ENCODE measurements at regions not wholly inside any gene's neighbourhood (a gene's known extent, or its start where the extent isn't known, plus 50 kb on each side); places are given as distances from the start of the nearest gene placed in this dataset.

DNA sequence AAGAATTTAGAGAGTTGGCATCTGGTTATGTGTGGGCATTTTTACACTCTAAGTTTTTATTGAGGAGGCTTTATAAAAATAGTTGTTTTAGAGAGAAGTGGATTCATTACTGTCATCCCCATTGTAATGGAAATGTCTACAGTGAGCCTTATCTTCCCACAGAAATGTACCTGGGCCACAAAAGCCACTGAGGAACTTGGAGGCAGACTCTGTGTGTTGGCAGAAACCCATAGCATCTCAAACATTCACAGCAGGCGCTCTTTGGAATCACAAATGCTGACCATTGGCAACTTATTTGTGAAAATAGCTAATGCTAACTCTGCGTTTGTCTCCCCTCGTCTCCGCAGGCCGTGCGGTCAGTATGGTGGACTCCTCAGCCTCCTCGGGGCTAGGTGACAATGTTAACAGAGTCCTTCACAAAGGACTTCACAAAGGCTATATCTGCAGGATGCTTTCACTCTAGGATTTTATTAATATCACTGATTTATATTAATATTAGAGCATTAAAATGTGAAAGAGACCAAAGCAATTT is 689.1 kb upstream of the POU3F3 start:
- no peak overlapping the region for H3K4me2 ChIP-seq (ENCODE audit: low read length)
- no peaks in the 10 kb centered on the region for H3K36me3 ChIP-seq (ENCODE audit: control insufficient read depth, insufficient read depth, low read length)
- no peaks in the 10 kb centered on the region for H3K4me1 ChIP-seq
- no peak overlapping the region for H3K27ac ChIP-seq
- H3K9ac ChIP-seq: no peak overlapping the region
- TF ChIP-seq, protein P1, sequence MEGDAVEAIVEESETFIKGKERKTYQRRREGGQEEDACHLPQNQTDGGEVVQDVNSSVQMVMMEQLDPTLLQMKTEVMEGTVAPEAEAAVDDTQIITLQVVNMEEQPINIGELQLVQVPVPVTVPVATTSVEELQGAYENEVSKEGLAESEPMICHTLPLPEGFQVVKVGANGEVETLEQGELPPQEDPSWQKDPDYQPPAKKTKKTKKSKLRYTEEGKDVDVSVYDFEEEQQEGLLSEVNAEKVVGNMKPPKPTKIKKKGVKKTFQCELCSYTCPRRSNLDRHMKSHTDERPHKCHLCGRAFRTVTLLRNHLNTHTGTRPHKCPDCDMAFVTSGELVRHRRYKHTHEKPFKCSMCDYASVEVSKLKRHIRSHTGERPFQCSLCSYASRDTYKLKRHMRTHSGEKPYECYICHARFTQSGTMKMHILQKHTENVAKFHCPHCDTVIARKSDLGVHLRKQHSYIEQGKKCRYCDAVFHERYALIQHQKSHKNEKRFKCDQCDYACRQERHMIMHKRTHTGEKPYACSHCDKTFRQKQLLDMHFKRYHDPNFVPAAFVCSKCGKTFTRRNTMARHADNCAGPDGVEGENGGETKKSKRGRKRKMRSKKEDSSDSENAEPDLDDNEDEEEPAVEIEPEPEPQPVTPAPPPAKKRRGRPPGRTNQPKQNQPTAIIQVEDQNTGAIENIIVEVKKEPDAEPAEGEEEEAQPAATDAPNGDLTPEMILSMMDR (IDR thresholded peaks at IDR 0.05): no peak
- no peaks in the 10 kb centered on the region for H3K79me2 ChIP-seq
- no peak overlapping the region for H2AFZ ChIP-seq
- no peaks in the 10 kb centered on the region for H3K27me3 ChIP-seq (ENCODE audit: control insufficient read depth, insufficient read depth, low read length)
- H3K4me3 ChIP-seq (ENCODE audit: low read depth, low read length): no peak overlapping the region
- H3K9me3 ChIP-seq (ENCODE audit: control insufficient read depth, low read length): no peaks in the 10 kb centered on the region

DNA sequence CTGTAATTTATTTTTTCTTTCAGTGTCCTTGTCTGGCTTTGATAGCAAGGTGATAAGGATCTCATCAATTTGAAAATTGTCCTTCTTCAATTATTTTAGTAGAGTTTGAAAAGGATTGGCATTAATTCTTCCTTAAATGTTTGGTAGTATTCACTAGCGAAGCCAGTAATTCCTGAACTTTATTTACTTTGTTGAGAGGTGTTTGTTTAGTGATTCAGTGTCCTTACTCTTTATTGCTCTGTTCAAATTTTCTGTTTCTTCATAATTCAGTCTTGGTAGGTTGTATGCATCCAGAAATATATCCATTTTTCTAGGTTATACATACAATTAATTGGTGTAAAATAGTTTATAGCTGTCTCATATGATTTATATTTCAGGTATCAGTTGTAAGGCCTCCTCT is 676.7 kb upstream of the POU3F3 start:
- no peaks in the 10 kb centered on the region for H3K36me3 ChIP-seq (ENCODE audit: control insufficient read depth, insufficient read depth, low read length)
- no peaks in the 10 kb centered on the region for H3K27me3 ChIP-seq (ENCODE audit: control insufficient read depth, insufficient read depth, low read length)
- TF ChIP-seq, protein P1 (IDR thresholded peaks at IDR 0.05): no peak
- no peak overlapping the region for H3K9ac ChIP-seq
- no peaks in the 10 kb centered on the region for H3K4me1 ChIP-seq
- no peak overlapping the region for H3K4me2 ChIP-seq (ENCODE audit: low read length)
- H2AFZ ChIP-seq: no peak overlapping the region
- no peak overlapping the region for H3K4me3 ChIP-seq (ENCODE audit: low read depth, low read length)
- H3K79me2 ChIP-seq: no peaks in the 10 kb centered on the region
- no peaks in the 10 kb centered on the region for H3K9me3 ChIP-seq (ENCODE audit: control insufficient read depth, low read length)
- H3K27ac ChIP-seq: no peak overlapping the region

DNA sequence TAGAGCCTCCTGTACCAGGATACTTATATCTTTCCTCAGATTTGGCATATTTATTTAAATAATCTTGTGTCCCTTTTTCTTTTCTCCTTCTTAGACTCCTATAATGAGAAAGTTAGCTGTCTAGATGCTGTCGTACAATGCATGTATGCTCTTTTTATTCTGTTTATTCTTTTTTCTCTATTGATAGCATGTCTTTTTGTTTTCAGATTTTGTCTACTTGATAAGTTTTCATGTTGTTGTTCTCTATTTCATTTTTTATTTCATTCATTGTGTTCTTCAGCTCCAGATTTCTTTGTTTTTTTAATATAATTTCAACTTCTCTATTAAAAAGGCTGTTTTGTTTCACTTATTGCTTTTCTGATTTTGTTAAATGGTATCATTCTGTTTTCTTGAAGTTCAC is 674.3 kb upstream of the POU3F3 start:
- Histone ChIP-seq H3K4me2 (ENCODE audit: low read length) (no peak overlapping the region), H3K27ac (no peak overlapping the region), H3K36me3 (ENCODE audit: control insufficient read depth, insufficient read depth, low read length) (no peaks in the 10 kb centered on the region), H3K4me3 (ENCODE audit: low read depth, low read length) (no peak overlapping the region), H3K27me3 (ENCODE audit: control insufficient read depth, insufficient read depth, low read length) (no peaks in the 10 kb centered on the region), H3K79me2 (no peaks in the 10 kb centered on the region), H3K9me3 (ENCODE audit: control insufficient read depth, low read length) (no peaks in the 10 kb centered on the region), H3K9ac (no peak overlapping the region), H2AFZ (no peak overlapping the region), H3K4me1 (no peaks in the 10 kb centered on the region)
- TF ChIP-seq, protein P1 (IDR thresholded peaks at IDR 0.05): no peak

DNA sequence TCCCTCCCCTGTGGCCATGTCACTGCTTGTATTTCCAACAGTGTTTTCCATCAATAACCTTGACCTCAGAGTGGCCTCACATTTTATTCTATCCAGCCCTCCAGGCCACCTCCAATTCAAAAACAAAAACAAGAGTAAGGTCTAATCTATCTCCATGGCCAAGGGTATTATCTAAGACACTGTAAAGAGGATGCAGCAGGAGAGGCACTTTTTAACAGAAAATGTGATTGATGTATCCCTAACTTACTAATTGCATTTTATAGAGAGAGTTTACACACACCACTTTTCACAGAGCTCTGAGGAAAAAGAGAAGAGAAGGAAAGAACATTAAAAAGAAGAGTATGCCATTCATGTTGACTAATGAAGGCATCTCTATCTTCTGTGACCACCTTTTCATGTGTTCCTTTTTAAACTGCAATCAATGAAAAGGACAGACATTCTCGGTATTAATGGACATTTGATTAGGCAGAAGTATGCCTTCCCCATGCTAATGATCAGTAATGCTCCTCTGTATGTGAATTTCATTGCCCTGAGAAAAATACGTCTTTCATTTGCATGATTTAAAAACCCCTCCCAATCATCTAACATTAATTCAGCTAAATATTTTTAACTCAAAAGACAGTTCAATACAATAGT is 653.3 kb upstream of the POU3F3 start:
- TF ChIP-seq, protein P1 (IDR thresholded peaks at IDR 0.05): no peak
- Histone ChIP-seq H3K4me3 (ENCODE audit: low read depth, low read length) (no peak overlapping the region), H3K36me3 (ENCODE audit: control insufficient read depth, insufficient read depth, low read length) (no peaks in the 10 kb centered on the region), H3K4me2 (ENCODE audit: low read length) (no peak overlapping the region), H3K79me2 (no peaks in the 10 kb centered on the region), H3K4me1 (no peaks in the 10 kb centered on the region), H3K27me3 (ENCODE audit: control insufficient read depth, insufficient read depth, low read length) (no peaks in the 10 kb centered on the region), H2AFZ (no peak overlapping the region), H3K9me3 (ENCODE audit: control insufficient read depth, low read length) (peaks cover under 1% of the 10 kb centered on the region), H3K27ac (no peak overlapping the region), H3K9ac (no peak overlapping the region)

- Histone ChIP-seq H3K79me2 (no peaks in the 10 kb centered on the region), H3K9me3 (ENCODE audit: control insufficient read depth, low read length) (no peaks in the 10 kb centered on the region), H3K27ac (no peak overlapping the region), H3K4me3 (ENCODE audit: low read depth, low read length) (no peak overlapping the region), H3K4me2 (ENCODE audit: low read length) (no peak overlapping the region), H2AFZ (no peak overlapping the region), H3K36me3 (ENCODE audit: control insufficient read depth, insufficient read depth, low read length) (no peaks in the 10 kb centered on the region), H3K27me3 (ENCODE audit: control insufficient read depth, insufficient read depth, low read length) (no peaks in the 10 kb centered on the region), H3K4me1 (no peaks in the 10 kb centered on the region), H3K9ac (no peak overlapping the region)
- TF ChIP-seq, protein P1 (IDR thresholded peaks at IDR 0.05): no peak
Observed at GRCh38 chr2:104213758-104214157, 640.2 kb upstream of the POU3F3 start.
